ENCODE measurements at regions not wholly inside any gene's neighbourhood (a gene's known extent, or its start where the extent isn't known, plus 50 kb on each side); places are given as distances from the start of the nearest gene placed in this dataset.
A peak's percentile ranks its signal among the peaks of the same experiment; 100 is the strongest.
"Not testable (repeated sequence)": the region's sequence is repeated elsewhere in the genome, so short reads cannot be mapped to it uniquely, and the experiment has no call there.

GRCh38 chr12:125314051-125314755, 249.0 kb downstream of the AACS start:
- DNase-seq = no peak

DNA sequence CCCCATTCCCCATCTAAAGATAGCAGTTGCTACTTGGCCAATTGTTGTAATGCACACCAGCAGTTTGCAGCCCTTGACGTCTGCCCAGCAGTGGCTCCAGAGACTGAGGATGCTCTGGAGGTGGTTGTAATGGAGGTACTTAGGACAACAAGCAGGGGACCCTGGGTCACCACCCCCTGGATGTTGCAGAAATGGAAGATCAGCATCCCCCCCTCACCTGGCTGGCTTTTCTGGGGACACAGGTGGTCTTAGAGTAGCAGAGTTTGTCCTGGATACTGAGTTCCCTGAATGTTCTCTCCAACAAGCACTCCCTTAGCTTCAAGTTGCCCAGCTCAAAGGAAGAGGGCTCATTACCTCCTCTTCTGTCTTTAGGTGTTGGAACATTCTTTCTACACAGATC, 250.5 kb downstream of the AACS start:
- no peak for DNase-seq

- no peak for DNase-seq
Measured at GRCh38 chr12:125320177-125320576, 254.9 kb downstream of the AACS start.

GRCh38 chr12:125324861-125325490, 259.7 kb downstream of the AACS start:
- DNase-seq = no peak

DNA sequence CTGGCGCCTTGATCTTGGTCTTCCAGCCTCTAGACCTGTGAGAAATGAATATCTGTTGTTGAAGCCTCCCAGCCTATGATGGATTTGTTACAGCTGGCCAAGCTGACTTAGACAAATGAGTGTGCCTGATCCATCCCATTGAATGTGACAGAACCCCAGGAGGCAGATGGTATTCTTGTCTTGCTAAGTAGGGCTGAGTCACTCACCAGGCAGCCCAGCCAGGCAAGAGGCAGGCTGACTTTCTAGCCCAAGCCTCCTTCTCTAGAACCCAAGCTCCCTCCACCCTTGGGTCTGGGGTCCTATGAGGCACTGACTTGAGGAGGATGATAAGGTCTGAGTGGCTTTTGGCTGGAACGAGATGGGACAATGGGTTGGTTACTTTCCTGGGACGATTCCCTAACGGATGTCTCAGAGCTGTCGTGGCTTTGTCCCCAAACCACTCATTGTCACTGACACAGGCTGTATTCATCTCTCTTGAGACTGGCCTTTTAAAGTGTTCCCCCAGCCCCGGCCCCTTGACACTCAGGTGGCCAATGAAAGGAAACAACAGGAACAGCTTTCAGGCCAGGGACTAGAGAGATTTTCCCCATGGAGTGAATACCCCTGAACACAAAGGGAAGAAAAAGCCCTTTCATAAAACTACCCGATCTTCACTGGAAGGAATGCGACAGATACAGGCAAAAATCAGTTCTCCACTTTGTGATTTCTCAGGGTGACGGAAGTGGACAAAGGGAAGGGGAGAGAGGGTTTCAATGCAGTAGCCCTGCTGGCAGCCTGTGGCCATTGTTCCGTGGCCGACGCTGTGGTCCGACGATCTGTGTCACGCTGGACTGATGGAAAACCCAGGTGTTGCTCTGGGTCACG, 264.2 kb downstream of the AACS start:
- DNase-seq = no peak

- DNase-seq = peak; percentile 36
Measured at GRCh38 chr12:125330645-125331341, 265.6 kb downstream of the AACS start.

- DNase-seq = no peak
Measured at GRCh38 chr12:125331342-125332052, 266.3 kb downstream of the AACS start.

- no peak for DNase-seq
Measured at GRCh38 chr12:125332900-125333299, 267.7 kb downstream of the AACS start.

DNA sequence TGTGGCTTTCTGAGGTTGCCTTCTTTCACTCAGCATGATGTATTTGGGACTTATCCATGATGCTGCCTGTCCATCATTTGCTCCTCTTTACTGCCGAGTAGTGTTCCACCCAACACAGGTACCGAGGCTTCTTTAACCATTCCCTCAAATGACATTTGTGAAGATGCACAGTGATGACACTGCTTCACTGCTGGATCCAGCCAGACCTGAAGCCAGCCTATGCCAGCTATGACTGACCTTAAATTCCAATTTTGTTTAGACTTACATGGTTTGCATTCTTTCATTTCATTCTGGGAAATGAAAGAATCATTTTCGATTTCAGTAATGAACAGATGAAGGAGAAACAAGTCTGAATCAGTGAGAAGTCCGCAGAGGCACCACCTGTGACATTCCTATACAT, 271.0 kb downstream of the AACS start:
- DNase-seq = no peak

GRCh38 chr12:125340791-125341190, 275.6 kb downstream of the AACS start:
- DNase-seq = no peak

DNA sequence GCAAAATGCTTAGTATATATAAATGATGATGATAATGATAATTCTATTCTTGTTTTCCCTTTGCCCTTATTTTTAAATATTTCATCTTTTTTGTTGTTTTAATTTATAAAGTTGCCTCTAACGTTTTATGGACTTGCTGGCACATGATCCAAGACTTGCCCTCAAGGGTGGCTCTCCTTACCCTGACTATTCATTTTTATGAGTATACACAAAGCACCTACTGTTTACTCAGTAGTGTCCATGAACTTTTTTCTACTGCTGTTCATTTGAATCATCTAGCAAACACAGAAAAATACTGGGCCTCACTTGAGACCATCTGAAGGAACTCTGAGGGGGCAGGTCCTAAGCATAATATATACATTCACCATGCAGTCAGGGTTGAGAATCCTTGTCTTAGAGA, 276.2 kb downstream of the AACS start:
- no peak for DNase-seq

- DNase-seq = no peak
Measured at GRCh38 chr12:125343649-125344048, 278.4 kb downstream of the AACS start.

GRCh38 chr12:125346362-125346761, 281.1 kb downstream of the AACS start:
- DNase-seq = no peak

- no peak for DNase-seq
Measured at GRCh38 chr12:125351788-125352187, 286.6 kb downstream of the AACS start.

DNA sequence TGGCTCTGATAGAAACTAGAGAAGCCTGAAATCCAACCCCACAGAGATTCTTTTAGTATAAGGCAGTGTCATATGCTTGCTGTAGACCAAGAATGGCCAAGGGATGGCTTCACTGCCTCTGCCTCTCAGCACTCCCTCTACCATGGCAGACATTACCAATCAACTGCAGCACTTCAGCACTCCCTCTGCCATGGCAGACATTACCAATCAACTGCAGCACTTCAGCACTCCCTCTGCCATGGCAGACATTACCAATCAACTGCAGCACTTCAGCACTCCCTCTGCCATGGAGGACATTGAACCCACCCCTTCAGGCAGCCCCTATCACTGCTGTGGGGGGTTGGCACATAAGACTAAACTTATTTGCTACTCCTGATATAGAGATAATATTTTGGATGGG, 287.8 kb downstream of the AACS start:
- DNase-seq = not testable (repeated sequence)

DNA sequence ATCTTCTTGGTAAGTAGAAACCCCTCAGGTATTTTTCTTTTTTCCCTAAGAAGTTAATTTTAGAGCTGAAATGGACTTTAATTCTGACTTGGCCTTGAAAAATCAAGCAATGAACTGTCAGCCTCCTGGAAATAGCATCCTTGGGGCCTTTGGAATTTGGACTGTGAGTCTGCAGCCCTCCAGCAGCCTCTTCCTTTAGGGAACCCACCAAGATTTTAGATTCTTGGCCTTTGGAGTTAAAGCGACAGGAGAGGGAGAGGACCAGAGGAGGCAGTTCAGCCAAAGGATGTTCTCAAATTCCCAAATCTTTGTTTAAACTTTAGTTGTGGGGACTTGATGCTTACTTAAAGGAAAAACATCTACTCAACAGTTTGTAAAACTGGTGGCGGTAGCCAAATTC, 288.6 kb downstream of the AACS start:
- no peak for DNase-seq

DNA sequence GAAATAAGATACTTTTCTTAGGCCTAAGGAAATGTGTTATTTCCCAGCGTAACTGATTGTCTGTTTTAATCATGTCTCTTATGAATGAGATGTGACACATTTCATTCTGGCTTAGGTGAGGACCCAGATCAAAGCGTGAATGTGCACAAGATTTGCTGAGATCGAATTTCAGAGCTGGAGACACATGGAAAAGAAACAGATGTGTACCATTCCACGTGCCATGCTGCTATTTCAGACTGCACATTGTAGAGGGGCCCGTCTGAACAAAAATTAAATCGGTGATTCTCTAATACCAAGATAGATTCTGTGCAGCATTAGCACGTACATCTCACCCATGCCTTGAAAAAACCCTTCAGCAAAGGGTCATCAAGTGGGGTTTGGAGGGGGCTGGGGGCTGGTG, 290.4 kb downstream of the AACS start:
- no peak for DNase-seq

GRCh38 chr12:125356111-125356510, 290.9 kb downstream of the AACS start:
- no peak for DNase-seq

DNA sequence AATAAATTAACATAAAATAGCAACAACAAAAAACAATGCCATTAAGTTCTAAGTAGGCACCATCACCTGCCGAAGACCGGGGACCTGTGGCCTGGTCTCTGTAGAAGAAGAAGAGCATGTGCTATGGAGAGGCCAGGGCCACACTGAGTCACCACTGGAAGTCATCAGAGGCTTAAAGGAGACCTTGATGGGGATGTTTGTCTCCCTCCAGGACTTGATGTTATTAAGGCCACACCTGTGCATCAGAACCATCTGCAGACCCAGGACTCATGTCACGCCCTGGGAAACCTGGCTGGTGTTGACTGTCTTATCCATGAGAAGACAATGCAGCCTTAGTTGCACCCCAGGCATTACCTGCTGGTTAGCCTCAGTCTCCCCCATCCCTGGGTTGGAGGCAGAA, 292.3 kb downstream of the AACS start:
- DNase-seq = no peak

GRCh38 chr12:125360540-125360939, 295.3 kb downstream of the AACS start:
- no peak for DNase-seq

GRCh38 chr12:125371033-125371432, 305.8 kb downstream of the AACS start:
- no peak for DNase-seq

DNA sequence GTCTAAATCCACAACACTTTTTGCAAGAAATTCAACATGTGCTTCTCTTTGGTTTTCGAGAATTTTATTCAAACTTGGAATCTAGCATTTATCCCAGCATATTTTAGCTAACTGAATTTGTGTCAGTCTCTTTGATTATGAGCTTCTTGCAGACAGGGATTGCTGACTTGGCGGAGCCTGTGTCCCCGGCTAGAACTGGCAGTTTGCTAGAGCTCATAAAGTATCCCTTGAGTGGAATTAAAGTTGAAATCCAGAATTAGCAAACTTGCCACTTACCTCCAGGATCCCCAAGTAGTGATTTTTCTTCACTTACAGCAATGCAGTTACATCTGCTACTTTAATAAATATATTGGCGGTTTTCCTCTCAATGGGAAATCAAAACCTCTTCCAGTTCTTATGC, 306.9 kb downstream of the AACS start:
- no peak for DNase-seq

DNA sequence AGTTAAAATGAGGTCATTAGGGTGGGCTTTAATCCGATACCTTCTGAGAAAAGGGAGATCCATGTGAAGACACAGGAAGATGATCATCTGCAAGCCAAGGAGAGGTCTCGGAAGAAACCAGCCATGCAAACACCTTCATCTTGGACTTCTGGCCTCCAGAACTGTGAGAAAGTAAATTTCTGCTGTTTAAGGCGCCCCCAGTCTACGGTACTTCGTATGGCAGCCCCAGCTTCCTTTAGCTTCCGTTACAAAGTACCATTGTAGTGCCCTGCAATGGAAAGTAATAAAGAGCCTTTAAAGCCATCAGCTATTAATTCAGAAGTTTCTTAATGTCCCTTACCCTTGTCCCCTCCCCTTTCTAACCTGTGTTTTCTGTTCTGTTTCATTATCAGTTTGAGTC, 308.1 kb downstream of the AACS start:
- DNase-seq = no peak

Data from activated naive CD4-positive, alpha-beta T cell treated with Interleukin-2 at 50 U/mL for 16 hours (primary cell).